ENCODE measurements at regions not wholly inside any gene's neighbourhood (a gene's known extent, or its start where the extent isn't known, plus 50 kb on each side); places are given as distances from the start of the nearest gene placed in this dataset.

- ChIA-PET CTCF (no interaction called here), POLR2A (no interaction called here)
- no peak overlapping the region for H3K27ac Mint-ChIP-seq
- no peaks in the 10 kb centered on the region for H3K9me3 Mint-ChIP-seq
- DNase-seq (no peak), ATAC-seq (ENCODE audit: poor library complexity) (no peak)
- Histone ChIP-seq H3K27ac (ENCODE audit: low read depth in 1 of 2, low read length in 2 of 2) (no peak overlapping the region), H3K4me3 (ENCODE audit: low read length) (no peak overlapping the region), H3K36me3 (ENCODE audit: insufficient read depth, low read length) (no peaks in the 10 kb centered on the region), H3K4me1 (ENCODE audit: insufficient read depth, low read length) (no peaks in the 10 kb centered on the region), H3K27me3 (ENCODE audit: control insufficient read depth in 1 of 2, insufficient read depth in 2 of 2, low read length in 2 of 2) (peaks cover 0 to 9% of the 10 kb centered on the region in 2 experiments), H3K9me3 (ENCODE audit: control insufficient read depth in 1 of 2, insufficient read depth in 1 of 2, low read length in 2 of 2) (peaks cover 11 to 28% of the 10 kb centered on the region in 2 experiments)
- intact Hi-C loops (cut with DNase I, micrococcal nuclease), result no loop called here
- no peak for TF ChIP-seq CTCF (IDR thresholded peaks at IDR 0.05)
- H3K4me3 Mint-ChIP-seq, result no peak overlapping the region
- H3K36me3 Mint-ChIP-seq (ENCODE audit: low read depth), result no peaks in the 10 kb centered on the region
- H3K4me1 Mint-ChIP-seq (ENCODE audit: low read depth), result no peaks in the 10 kb centered on the region
- H3K27me3 Mint-ChIP-seq, result no peaks in the 10 kb centered on the region
Measured at GRCh38 chr15:66932634-66933024, 132.8 kb upstream of the SMAD3 start.

GRCh38 chr15:66933932-66934867, 131.2 kb upstream of the SMAD3 start:
- CTCF ChIA-PET, result no interaction called here
- no peaks in the 10 kb centered on the region for H3K4me1 Mint-ChIP-seq (ENCODE audit: low read depth)
- DNase-seq (no peak), ATAC-seq (ENCODE audit: poor library complexity) (no peak)
- H3K27me3 Mint-ChIP-seq, result no peaks in the 10 kb centered on the region
- H3K4me3 ChIP-seq (ENCODE audit: low read length), result no peak overlapping the region
- peaks cover 0 to 9% of the 10 kb centered on the region in 2 experiments for H3K27me3 ChIP-seq (ENCODE audit: control insufficient read depth in 1 of 2, insufficient read depth in 2 of 2, low read length in 2 of 2)
- H3K36me3 ChIP-seq (ENCODE audit: insufficient read depth, low read length), result no peaks in the 10 kb centered on the region
- H3K27ac ChIP-seq (ENCODE audit: low read depth in 1 of 2, low read length in 2 of 2), result no peak overlapping the region
- peaks cover 5% of the 10 kb centered on the region for H3K9me3 Mint-ChIP-seq
- peaks cover 11 to 28% of the 10 kb centered on the region in 2 experiments for H3K9me3 ChIP-seq (ENCODE audit: control insufficient read depth in 1 of 2, insufficient read depth in 1 of 2, low read length in 2 of 2)
- POLR2A ChIA-PET, result no interaction called here
- H3K4me1 ChIP-seq (ENCODE audit: insufficient read depth, low read length), result no peaks in the 10 kb centered on the region
- intact Hi-C loops (cut with DNase I, micrococcal nuclease), result no loop called here
- no peak overlapping the region for H3K4me3 Mint-ChIP-seq
- no peaks in the 10 kb centered on the region for H3K36me3 Mint-ChIP-seq (ENCODE audit: low read depth)
- no peak overlapping the region for H3K27ac Mint-ChIP-seq
- no peak for TF ChIP-seq CTCF (IDR thresholded peaks at IDR 0.05)

- intact Hi-C loops (cut with DNase I, micrococcal nuclease), result no loop called here
- DNase-seq (no peak), ATAC-seq (ENCODE audit: poor library complexity) (no peak)
- H3K9me3 ChIP-seq (ENCODE audit: control insufficient read depth in 1 of 2, insufficient read depth in 1 of 2, low read length in 2 of 2), result peaks cover 11 to 28% of the 10 kb centered on the region in 2 experiments
- POLR2A ChIA-PET, result no interaction called here
- H3K4me1 Mint-ChIP-seq (ENCODE audit: low read depth), result no peaks in the 10 kb centered on the region
- peaks cover 5% of the 10 kb centered on the region for H3K9me3 Mint-ChIP-seq
- no peaks in the 10 kb centered on the region for H3K27me3 Mint-ChIP-seq
- H3K36me3 ChIP-seq (ENCODE audit: insufficient read depth, low read length), result no peaks in the 10 kb centered on the region
- no peak overlapping the region for H3K4me3 ChIP-seq (ENCODE audit: low read length)
- no peak overlapping the region for H3K27ac Mint-ChIP-seq
- no peak overlapping the region for H3K4me3 Mint-ChIP-seq
- CTCF ChIA-PET, result no interaction called here
- H3K4me1 ChIP-seq (ENCODE audit: insufficient read depth, low read length), result no peaks in the 10 kb centered on the region
- H3K27ac ChIP-seq (ENCODE audit: low read depth in 1 of 2, low read length in 2 of 2), result no peak overlapping the region
- TF ChIP-seq CTCF (IDR thresholded peaks at IDR 0.05), result no peak
- H3K27me3 ChIP-seq (ENCODE audit: control insufficient read depth in 1 of 2, insufficient read depth in 2 of 2, low read length in 2 of 2), result peaks cover 0 to 9% of the 10 kb centered on the region in 2 experiments
- H3K36me3 Mint-ChIP-seq (ENCODE audit: low read depth), result no peaks in the 10 kb centered on the region
Measured at GRCh38 chr15:66934868-66935520, 130.4 kb upstream of the SMAD3 start.
